ENCODE measurements at regions not wholly inside any gene's neighbourhood (a gene's known extent, or its start where the extent isn't known, plus 50 kb on each side); places are given as distances from the start of the nearest gene placed in this dataset.

- TF ChIP-seq CTCF (IDR thresholded peaks at IDR 0.05): no peak
- TF ChIP-seq POLR2A (IDR thresholded peaks at IDR 0.05): no peak
Measured at GRCh38 chr2:18286897-18287296, 273.6 kb downstream of the RDH14 start.
